ENCODE measurements at regions not wholly inside any gene's neighbourhood (a gene's known extent, or its start where the extent isn't known, plus 50 kb on each side); places are given as distances from the start of the nearest gene placed in this dataset.

DNA sequence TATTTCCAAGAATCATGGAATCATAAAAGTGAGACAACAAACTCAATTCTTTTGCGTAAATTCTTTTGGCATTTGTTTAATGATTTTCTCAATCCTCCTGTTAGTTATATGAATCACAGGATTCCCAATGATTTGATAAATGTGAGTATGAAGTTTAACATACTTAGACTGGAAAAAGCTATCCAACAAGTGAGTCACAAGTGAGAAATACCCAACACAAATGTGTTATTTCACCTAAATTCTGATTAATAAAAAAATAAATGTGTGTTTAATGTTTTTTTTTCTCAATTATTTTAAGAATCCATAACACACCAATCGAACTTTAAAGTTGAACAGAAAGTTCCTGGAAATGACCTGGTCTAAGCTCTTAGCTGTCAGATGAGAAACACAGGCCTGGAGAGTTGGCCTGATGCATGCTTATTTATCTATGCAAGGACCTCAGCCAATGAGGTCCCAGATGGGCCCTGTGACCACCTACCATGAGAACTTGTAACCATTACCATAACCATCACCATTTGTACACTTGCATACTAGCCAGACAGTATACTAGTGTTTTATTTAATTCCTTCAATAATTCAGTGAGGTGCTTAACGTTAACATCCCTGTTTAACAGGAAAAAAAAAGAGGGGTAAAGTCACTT, 386.7 kb downstream of the SPRY1 start:
- intact Hi-C loops (cut with micrococcal nuclease): no loop called here
- CTCF ChIA-PET: no interaction called here

GRCh38 chr4:123783921-123784320, 387.3 kb downstream of the SPRY1 start:
- Histone ChIP-seq H3K27me3 (replicated peaks in 1 of 4; ENCODE audit: control extremely low read depth in 1 of 4, control insufficient read depth in 3 of 4, insufficient read depth in 4 of 4, low read length in 3 of 4) (no peaks in the 10 kb centered on the region), H3K4me1 (ENCODE audit: control insufficient read depth in 2 of 2, insufficient read depth in 2 of 2, low read length in 2 of 2) (no peaks in the 10 kb centered on the region), H3K4me3 (ENCODE audit: control extremely low read depth in 1 of 5, extremely low read depth in 1 of 5, insufficient read depth in 1 of 5, low read depth in 2 of 5, low read length in 4 of 5) (no peak overlapping the region), H3K27ac (ENCODE audit: low read length in 2 of 2) (no peak overlapping the region), H3K4me2 (replicated peaks; ENCODE audit: low read depth, low read length, poor library complexity, severe bottlenecking) (no peak overlapping the region), H3K79me2 (ENCODE audit: control insufficient read depth, insufficient read depth, low read length) (no peaks in the 10 kb centered on the region), H4K20me1 (ENCODE audit: control insufficient read depth, insufficient read depth, low read length, poor library complexity, severe bottlenecking) (no peaks in the 10 kb centered on the region), H3K9me3 (ENCODE audit: control extremely low read depth in 1 of 3, control insufficient read depth in 2 of 3, insufficient read depth in 1 of 3, low read length in 2 of 3) (no peaks in the 10 kb centered on the region), H2AFZ (ENCODE audit: insufficient read depth, low read depth, low read length, poor library complexity, severe bottlenecking) (no peak overlapping the region), H3K9ac (ENCODE audit: low read length) (no peak overlapping the region), H3K36me3 (replicated peaks in 1 of 2; ENCODE audit: control extremely low read depth in 1 of 2, control insufficient read depth in 1 of 2, extremely low read depth in 1 of 2, insufficient read depth in 2 of 2, low read length in 1 of 2) (no peaks in the 10 kb centered on the region)
- H3K27ac Mint-ChIP-seq: no peak overlapping the region
- DNase-seq (no peak), ATAC-seq (ENCODE audit: low read depth) (no peak)
- H3K4me1 Mint-ChIP-seq: no peaks in the 10 kb centered on the region
- TF ChIP-seq CTCF (IDR thresholded peaks at IDR 0.05) (no peak), EZH2 (IDR thresholded peaks at IDR 0.05; ENCODE audit: borderline replicate concordance, insufficient read depth, low read depth, low read length, poor library complexity, severe bottlenecking) (no peak)
- no peak overlapping the region for H3K4me3 Mint-ChIP-seq
- ChIA-PET POLR2A (no interaction called here), CTCF (interaction anchor here (1.0 kb wide), 1 partner anchor 11 kb away, joined by 3 read pairs; no protein-coding TSS in a partner anchor)
- H3K27me3 Mint-ChIP-seq: peaks cover 2% of the 10 kb centered on the region
- no peaks in the 10 kb centered on the region for H3K9me3 Mint-ChIP-seq (ENCODE audit: insufficient read depth)
- intact Hi-C loops (cut with micrococcal nuclease): no loop called here

More for the DNA sequence above, 386.7 kb downstream of the SPRY1 start:
- POLR2A ChIA-PET: no interaction called here
- Mint-ChIP-seq H3K27me3 (peaks cover 2% of the 10 kb centered on the region), H3K27ac (no peak overlapping the region), H3K4me3 (no peak overlapping the region), H3K9me3 (ENCODE audit: insufficient read depth) (no peaks in the 10 kb centered on the region), H3K4me1 (no peaks in the 10 kb centered on the region)
- Histone ChIP-seq H3K79me2 (ENCODE audit: control insufficient read depth, insufficient read depth, low read length) (no peaks in the 10 kb centered on the region), H3K4me3 (ENCODE audit: control extremely low read depth in 1 of 5, extremely low read depth in 1 of 5, insufficient read depth in 1 of 5, low read depth in 2 of 5, low read length in 4 of 5) (no peak overlapping the region), H3K9me3 (ENCODE audit: control extremely low read depth in 1 of 3, control insufficient read depth in 2 of 3, insufficient read depth in 1 of 3, low read length in 2 of 3) (no peaks in the 10 kb centered on the region), H3K27ac (ENCODE audit: low read length in 2 of 2) (no peak overlapping the region), H3K4me1 (ENCODE audit: control insufficient read depth in 2 of 2, insufficient read depth in 2 of 2, low read length in 2 of 2) (no peaks in the 10 kb centered on the region), H2AFZ (ENCODE audit: insufficient read depth, low read depth, low read length, poor library complexity, severe bottlenecking) (no peak overlapping the region), H3K36me3 (replicated peaks in 1 of 2; ENCODE audit: control extremely low read depth in 1 of 2, control insufficient read depth in 1 of 2, extremely low read depth in 1 of 2, insufficient read depth in 2 of 2, low read length in 1 of 2) (no peaks in the 10 kb centered on the region), H3K27me3 (replicated peaks in 1 of 4; ENCODE audit: control extremely low read depth in 1 of 4, control insufficient read depth in 3 of 4, insufficient read depth in 4 of 4, low read length in 3 of 4) (no peaks in the 10 kb centered on the region), H4K20me1 (ENCODE audit: control insufficient read depth, insufficient read depth, low read length, poor library complexity, severe bottlenecking) (no peaks in the 10 kb centered on the region), H3K9ac (ENCODE audit: low read length) (no peak overlapping the region), H3K4me2 (replicated peaks; ENCODE audit: low read depth, low read length, poor library complexity, severe bottlenecking) (no peak overlapping the region)
- TF ChIP-seq EZH2 (IDR thresholded peaks at IDR 0.05; ENCODE audit: borderline replicate concordance, insufficient read depth, low read depth, low read length, poor library complexity, severe bottlenecking) (no peak), CTCF (IDR thresholded peaks at IDR 0.05) (no peak)
- ATAC-seq (ENCODE audit: low read depth) (no peak), DNase-seq (no peak)
- 83% methylated on average over 1 of the region's 3 CpGs for WGBS (ENCODE audit: insufficient coverage)

All from B cell (primary cell).